ENCODE measurements at regions not wholly inside any gene's neighbourhood (a gene's known extent, or its start where the extent isn't known, plus 50 kb on each side); places are given as distances from the start of the nearest gene placed in this dataset.

DNA sequence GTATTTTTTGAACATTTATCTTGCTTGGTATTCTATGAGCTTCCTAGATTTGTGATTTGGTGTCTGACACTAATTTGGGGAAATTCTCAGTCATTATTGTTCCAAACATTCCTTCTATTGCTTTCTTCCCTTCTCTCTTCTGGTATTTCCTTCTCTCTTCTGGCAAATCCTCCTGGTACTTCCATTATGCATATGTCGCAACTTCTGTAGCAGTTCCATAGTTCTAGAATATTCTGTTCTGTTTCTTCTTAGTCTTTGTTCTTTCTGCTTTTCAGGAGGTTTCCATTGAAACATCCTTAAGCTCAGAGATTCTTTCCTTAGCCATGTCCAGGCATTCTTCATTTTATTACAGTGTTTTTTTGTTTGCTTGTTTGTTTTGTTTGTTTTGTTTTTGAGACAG is 155.2 kb upstream of the PIK3R1 start:
- TF ChIP-seq, protein P1, sequence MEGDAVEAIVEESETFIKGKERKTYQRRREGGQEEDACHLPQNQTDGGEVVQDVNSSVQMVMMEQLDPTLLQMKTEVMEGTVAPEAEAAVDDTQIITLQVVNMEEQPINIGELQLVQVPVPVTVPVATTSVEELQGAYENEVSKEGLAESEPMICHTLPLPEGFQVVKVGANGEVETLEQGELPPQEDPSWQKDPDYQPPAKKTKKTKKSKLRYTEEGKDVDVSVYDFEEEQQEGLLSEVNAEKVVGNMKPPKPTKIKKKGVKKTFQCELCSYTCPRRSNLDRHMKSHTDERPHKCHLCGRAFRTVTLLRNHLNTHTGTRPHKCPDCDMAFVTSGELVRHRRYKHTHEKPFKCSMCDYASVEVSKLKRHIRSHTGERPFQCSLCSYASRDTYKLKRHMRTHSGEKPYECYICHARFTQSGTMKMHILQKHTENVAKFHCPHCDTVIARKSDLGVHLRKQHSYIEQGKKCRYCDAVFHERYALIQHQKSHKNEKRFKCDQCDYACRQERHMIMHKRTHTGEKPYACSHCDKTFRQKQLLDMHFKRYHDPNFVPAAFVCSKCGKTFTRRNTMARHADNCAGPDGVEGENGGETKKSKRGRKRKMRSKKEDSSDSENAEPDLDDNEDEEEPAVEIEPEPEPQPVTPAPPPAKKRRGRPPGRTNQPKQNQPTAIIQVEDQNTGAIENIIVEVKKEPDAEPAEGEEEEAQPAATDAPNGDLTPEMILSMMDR (IDR thresholded peaks at IDR 0.05; ENCODE audit: low read depth, low read length, poor library complexity, severe bottlenecking): no peak
- TF ChIP-seq EZH2phosphoT487 (IDR thresholded peaks at IDR 0.05; ENCODE audit: borderline replicate concordance, low read length): no peak

All from DOHH2 (cell line).